ENCODE measurements at regions not wholly inside any gene's neighbourhood (a gene's known extent, or its start where the extent isn't known, plus 50 kb on each side); places are given as distances from the start of the nearest gene placed in this dataset.

- no peak overlapping the region for H3K4me3 ChIP-seq (ENCODE audit: low read depth, low read length)
- DNase-seq (ENCODE audit: low read depth, low spot score), result no peak
- CTCF ChIA-PET, result no interaction called here
- POLR2A ChIA-PET, result no interaction called here
- no peak for TF ChIP-seq CTCF (IDR thresholded peaks at IDR 0.05; ENCODE audit: insufficient read depth, low read length, missing control alignments)
These were observed 82.8 kb downstream of the MIS18A start for GRCh38 chr21:32196001-32196400.

- ChIA-PET POLR2A (no interaction called here), CTCF (no interaction called here)
- TF ChIP-seq CTCF (IDR thresholded peaks at IDR 0.05; ENCODE audit: insufficient read depth, low read length, missing control alignments), result no peak
- DNase-seq (ENCODE audit: low read depth, low spot score), result no peak
- no peak overlapping the region for H3K4me3 ChIP-seq (ENCODE audit: low read depth, low read length)
These were observed 85.8 kb downstream of the MIS18A start for GRCh38 chr21:32193098-32193465.

- ChIA-PET CTCF (no interaction called here), POLR2A (no interaction called here)
- TF ChIP-seq CTCF (IDR thresholded peaks at IDR 0.05; ENCODE audit: insufficient read depth, low read length, missing control alignments), result no peak
- DNase-seq (ENCODE audit: low read depth, low spot score), result no peak
- H3K4me3 ChIP-seq (ENCODE audit: low read depth, low read length), result no peak overlapping the region
These were observed 86.4 kb downstream of the MIS18A start for GRCh38 chr21:32192291-32193097.

GRCh38 chr21:32190493-32191144, 88.2 kb downstream of the MIS18A start:
- H3K4me3 ChIP-seq (ENCODE audit: low read depth, low read length), result no peak overlapping the region
- ChIA-PET POLR2A (no interaction called here), CTCF (no interaction called here)
- no peak for TF ChIP-seq CTCF (IDR thresholded peaks at IDR 0.05; ENCODE audit: insufficient read depth, low read length, missing control alignments)
- no peak for DNase-seq (ENCODE audit: low read depth, low spot score)

GRCh38 chr21:32189688-32190483, 89.0 kb downstream of the MIS18A start:
- ChIA-PET CTCF (no interaction called here), POLR2A (no interaction called here)
- TF ChIP-seq CTCF (IDR thresholded peaks at IDR 0.05; ENCODE audit: insufficient read depth, low read length, missing control alignments), result no peak
- DNase-seq (ENCODE audit: low read depth, low spot score), result no peak
- H3K4me3 ChIP-seq (ENCODE audit: low read depth, low read length), result no peak overlapping the region

- no peak for DNase-seq (ENCODE audit: low read depth, low spot score)
- ChIA-PET CTCF (interaction anchor here (0.8 kb wide), 1 partner anchor 11 kb away, joined by 3 read pairs; no protein-coding TSS in a partner anchor), POLR2A (no interaction called here)
- no peak for TF ChIP-seq CTCF (IDR thresholded peaks at IDR 0.05; ENCODE audit: insufficient read depth, low read length, missing control alignments)
- no peak overlapping the region for H3K4me3 ChIP-seq (ENCODE audit: low read depth, low read length)
These were observed 92.0 kb downstream of the MIS18A start for GRCh38 chr21:32186804-32187203.
